ENCODE measurements at regions not wholly inside any gene's neighbourhood (a gene's known extent, or its start where the extent isn't known, plus 50 kb on each side); places are given as distances from the start of the nearest gene placed in this dataset.
"Not testable (repeated sequence)": the region's sequence is repeated elsewhere in the genome, so short reads cannot be mapped to it uniquely, and the experiment has no call there.

GRCh38 chr14:105769061-105769730 lies 242.8 kb downstream of the TMEM121 start:
- not testable (repeated sequence) for TF ChIP-seq POLR2A, CTCF (IDR thresholded peaks at IDR 0.05)
